Body of pancreas (tissue), 4 donors: ENCODE measurements at regions not wholly inside any gene's neighbourhood (a gene's known extent, or its start where the extent isn't known, plus 50 kb on each side); places are given as distances from the start of the nearest gene placed in this dataset.

ENCODE experiments used
- POLR2A ChIP-seq, 3 donors: fragments of 450-650 bp; IDR thresholded peaks; one replicate each; pipeline ENCODE4 v1.6.1; 2016; ENCODE audit warnings: antibody characterized with exemption in 3 of 3, mild to moderate bottlenecking in 2 of 3
- TF ChIP-seq, protein P1 (sequence below), 7 experiments: fragments of 450-650 bp in 4 of 7; fragments of 200-600 bp in 3 of 7; sonication (generic) in 3 of 7; IDR thresholded peaks; one replicate each; pipeline ENCODE4 v1.5.1; 2016 to 2019; ENCODE audit warnings: antibody characterized with exemption in 7 of 7

- TF ChIP-seq, protein P1, sequence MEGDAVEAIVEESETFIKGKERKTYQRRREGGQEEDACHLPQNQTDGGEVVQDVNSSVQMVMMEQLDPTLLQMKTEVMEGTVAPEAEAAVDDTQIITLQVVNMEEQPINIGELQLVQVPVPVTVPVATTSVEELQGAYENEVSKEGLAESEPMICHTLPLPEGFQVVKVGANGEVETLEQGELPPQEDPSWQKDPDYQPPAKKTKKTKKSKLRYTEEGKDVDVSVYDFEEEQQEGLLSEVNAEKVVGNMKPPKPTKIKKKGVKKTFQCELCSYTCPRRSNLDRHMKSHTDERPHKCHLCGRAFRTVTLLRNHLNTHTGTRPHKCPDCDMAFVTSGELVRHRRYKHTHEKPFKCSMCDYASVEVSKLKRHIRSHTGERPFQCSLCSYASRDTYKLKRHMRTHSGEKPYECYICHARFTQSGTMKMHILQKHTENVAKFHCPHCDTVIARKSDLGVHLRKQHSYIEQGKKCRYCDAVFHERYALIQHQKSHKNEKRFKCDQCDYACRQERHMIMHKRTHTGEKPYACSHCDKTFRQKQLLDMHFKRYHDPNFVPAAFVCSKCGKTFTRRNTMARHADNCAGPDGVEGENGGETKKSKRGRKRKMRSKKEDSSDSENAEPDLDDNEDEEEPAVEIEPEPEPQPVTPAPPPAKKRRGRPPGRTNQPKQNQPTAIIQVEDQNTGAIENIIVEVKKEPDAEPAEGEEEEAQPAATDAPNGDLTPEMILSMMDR (IDR thresholded peaks at IDR 0.05), result no peak
- no peak for TF ChIP-seq POLR2A (IDR thresholded peaks at IDR 0.05)
Measured at GRCh38 chr12:58602736-58603135, 317.6 kb downstream of the LRIG3 start.
